ENCODE measurements at regions not wholly inside any gene's neighbourhood (a gene's known extent, or its start where the extent isn't known, plus 50 kb on each side); places are given as distances from the start of the nearest gene placed in this dataset.

DNA sequence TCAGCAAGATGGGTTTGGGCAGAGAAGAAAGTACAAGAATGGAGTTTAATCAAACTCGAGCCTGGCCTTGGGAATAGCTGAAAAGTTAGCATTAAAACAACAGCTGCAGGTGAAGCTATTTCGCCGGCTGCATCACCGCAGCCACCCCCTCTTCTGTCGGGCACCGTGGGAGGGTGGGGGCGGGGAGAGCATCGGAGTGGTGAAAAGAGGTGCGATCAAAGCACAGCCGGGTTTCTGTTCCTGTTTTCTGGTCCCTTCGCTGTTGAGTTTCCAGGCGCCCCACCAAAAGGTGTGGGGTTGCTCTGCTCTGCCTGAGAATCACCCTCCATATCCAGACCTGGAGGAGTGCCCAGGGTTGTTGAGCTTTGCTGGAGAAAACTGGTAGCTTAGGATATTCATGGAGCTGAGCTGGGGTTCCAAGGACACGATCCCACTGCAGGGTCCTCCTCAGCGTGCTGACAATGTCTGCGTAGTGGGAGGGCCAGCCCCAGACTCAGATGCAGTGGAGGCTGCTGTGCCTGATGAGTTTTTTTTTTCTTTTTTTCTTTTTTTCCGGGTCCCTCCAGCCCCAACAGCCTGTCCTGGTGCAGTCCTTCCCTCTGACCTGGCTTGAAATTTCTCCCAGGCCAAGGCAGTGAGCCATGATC is 127.5 kb upstream of the C1orf174 start:
- TF ChIP-seq, protein P1, sequence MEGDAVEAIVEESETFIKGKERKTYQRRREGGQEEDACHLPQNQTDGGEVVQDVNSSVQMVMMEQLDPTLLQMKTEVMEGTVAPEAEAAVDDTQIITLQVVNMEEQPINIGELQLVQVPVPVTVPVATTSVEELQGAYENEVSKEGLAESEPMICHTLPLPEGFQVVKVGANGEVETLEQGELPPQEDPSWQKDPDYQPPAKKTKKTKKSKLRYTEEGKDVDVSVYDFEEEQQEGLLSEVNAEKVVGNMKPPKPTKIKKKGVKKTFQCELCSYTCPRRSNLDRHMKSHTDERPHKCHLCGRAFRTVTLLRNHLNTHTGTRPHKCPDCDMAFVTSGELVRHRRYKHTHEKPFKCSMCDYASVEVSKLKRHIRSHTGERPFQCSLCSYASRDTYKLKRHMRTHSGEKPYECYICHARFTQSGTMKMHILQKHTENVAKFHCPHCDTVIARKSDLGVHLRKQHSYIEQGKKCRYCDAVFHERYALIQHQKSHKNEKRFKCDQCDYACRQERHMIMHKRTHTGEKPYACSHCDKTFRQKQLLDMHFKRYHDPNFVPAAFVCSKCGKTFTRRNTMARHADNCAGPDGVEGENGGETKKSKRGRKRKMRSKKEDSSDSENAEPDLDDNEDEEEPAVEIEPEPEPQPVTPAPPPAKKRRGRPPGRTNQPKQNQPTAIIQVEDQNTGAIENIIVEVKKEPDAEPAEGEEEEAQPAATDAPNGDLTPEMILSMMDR (IDR thresholded peaks at IDR 0.05): no peak
- TF ChIP-seq POLR2A (IDR thresholded peaks at IDR 0.05): no peak
